Spleen (tissue), 7 donors: ENCODE measurements at regions not wholly inside any gene's neighbourhood (a gene's known extent, or its start where the extent isn't known, plus 50 kb on each side); places are given as distances from the start of the nearest gene placed in this dataset.

ENCODE experiments used
- CTCF ChIP-seq, 11 experiments: fragments of 200-600 bp in 7 of 11; fragments of 450-650 bp in 4 of 11; sonication (generic) in 4 of 11; IDR thresholded peaks in 8 of 11; conservative IDR thresholded peaks in 3 of 11; 1 replicate in 7 of 11; 2 replicates in 4 of 11; pipeline versions ENCODE4 v1.4.0 to v1.8.0; 2016 to 2021; ENCODE audit warnings: antibody characterized with exemption in 11 of 11, inconsistent platforms in 4 of 11, mild to moderate bottlenecking in 1 of 11
- POLR2A ChIP-seq, 3 donors: fragments of 450-650 bp; IDR thresholded peaks; one replicate each; pipeline ENCODE4 v1.5.1; 2017; ENCODE audit warnings: antibody characterized with exemption in 3 of 3, mild to moderate bottlenecking in 1 of 3
- donor health status: DM: no; HTN: no; CAD: no; lungs with moderate emphysema.
- donor health status: DM: no; HTN: no; CAD: no.
- donor health status: DM: no; HTN: no; CAD: no.

GRCh38 chr6:121896363-121896762, 460.9 kb downstream of the GJA1 start:
- TF ChIP-seq CTCF (IDR thresholded peaks at IDR 0.05 in 8 of 11, conservative IDR thresholded peaks at IDR 0.05 in 3 of 11) (no peak), POLR2A (IDR thresholded peaks at IDR 0.05) (no peak)
